ENCODE measurements at regions not wholly inside any gene's neighbourhood (a gene's known extent, or its start where the extent isn't known, plus 50 kb on each side); places are given as distances from the start of the nearest gene placed in this dataset.

GRCh38 chr12:115811045-115811444 is 466.4 kb downstream of the MED13L start:
- H2AFZ ChIP-seq (ENCODE audit: low read length), result no peak overlapping the region
- 90% methylated on average over 4 of the region's 4 CpGs; no CpG with 5 or more reads in 1 of the 2 experiments for WGBS, 2 experiments (ENCODE audit: extremely low coverage in 1 of 2, insufficient coverage in 1 of 2, insufficient read length in 1 of 2, insufficient replicate concordance in 2 of 2, low coverage in 1 of 2, low lambda C conversion rate in 2 of 2, missing lambda C conversion rate in 1 of 2)
- CTCF ChIA-PET (ENCODE audit: partially characterized antibody), result interaction anchor here (0.9 to 1.0 kb wide), 2 partner anchors 10 to 28 kb away, joined by 3 read pairs; no protein-coding TSS in a partner anchor
- no peaks in the 10 kb centered on the region for H3K79me1 ChIP-seq (ENCODE audit: low read depth, low read length)
- no peak overlapping the region for H3K4me2 ChIP-seq (ENCODE audit: insufficient read depth in 1 of 2, low read depth in 2 of 2, low read length in 2 of 2)
- no peaks in the 10 kb centered on the region for H4K20me1 ChIP-seq (replicated peaks in 1 of 2; ENCODE audit: control insufficient read depth in 1 of 2, insufficient read depth in 2 of 2, low read length in 2 of 2)
- H3K79me2 ChIP-seq (ENCODE audit: control insufficient read depth in 1 of 2, insufficient read depth in 2 of 2, low read length in 2 of 2), result no peaks in the 10 kb centered on the region
- H3K9ac ChIP-seq (replicated peaks in 1 of 4; ENCODE audit: extremely low read depth in 1 of 4, low read depth in 3 of 4, low read length in 3 of 4), result no peak overlapping the region
- H3K36me3 ChIP-seq (ENCODE audit: control insufficient read depth in 2 of 4, insufficient read depth in 4 of 4, low read length in 3 of 4), result no peaks in the 10 kb centered on the region
- no peak overlapping the region for H3K27ac ChIP-seq (ENCODE audit: low read depth, low read length)
- H4K8ac ChIP-seq (ENCODE audit: extremely low read depth, insufficient read depth, low read length), result no peak overlapping the region
- H2BK12ac ChIP-seq (ENCODE audit: low read depth, low read length), result no peak overlapping the region
- H3K18ac ChIP-seq (ENCODE audit: extremely low read depth, low read length), result no peak overlapping the region
- POLR2A ChIA-PET (ENCODE audit: partially characterized antibody), result no interaction called here
- no peaks in the 10 kb centered on the region for H3K4me1 ChIP-seq (replicated peaks in 1 of 4; ENCODE audit: control insufficient read depth in 3 of 4, insufficient read depth in 4 of 4, low read length in 3 of 4)
- H3K9me3 ChIP-seq (ENCODE audit: insufficient read depth in 2 of 2, low read depth in 1 of 2, low read length in 1 of 2), result 0 out of 4 replicates have a peak, but pooled peaks cover 0 to 5% of the 10 kb centered on the region in 2 experiments
- no peak for FAIRE-seq
- H2BK5ac ChIP-seq (ENCODE audit: low read depth, low read length), result no peak overlapping the region
- H3K23ac ChIP-seq (ENCODE audit: insufficient read length), result no peak overlapping the region
- H3K56ac ChIP-seq (replicated peaks; ENCODE audit: insufficient read length, low read depth, low read length), result no peak overlapping the region
- no peak overlapping the region for H3K4ac ChIP-seq (replicated peaks; ENCODE audit: insufficient read length, low read depth, low read length)
- H3K23me2 ChIP-seq (ENCODE audit: low read depth, low read length), result no peaks in the 10 kb centered on the region
- no peak overlapping the region for H4K5ac ChIP-seq (ENCODE audit: insufficient read length, low read depth, low read length)
- no peak overlapping the region for H2BK15ac ChIP-seq (ENCODE audit: low read length)
- H2BK20ac ChIP-seq (ENCODE audit: low read length), result no peak overlapping the region
- no peak overlapping the region for H4K91ac ChIP-seq (replicated peaks; ENCODE audit: insufficient read length, low read length)
- H3K14ac ChIP-seq (ENCODE audit: insufficient read length), result no peak overlapping the region
- H2BK120ac ChIP-seq (replicated peaks; ENCODE audit: low read depth, low read length), result no peak overlapping the region
- no peak overlapping the region for H2AK5ac ChIP-seq (ENCODE audit: low read depth, low read length)
- no peak overlapping the region for H3K4me3 ChIP-seq (ENCODE audit: extremely low read depth in 1 of 4, insufficient read depth in 2 of 4, low read depth in 3 of 4, low read length in 4 of 4)
- DNase-seq (ENCODE audit: low read depth in 1 of 2, low spot score in 2 of 2), result no peak
- H3K27me3 ChIP-seq (replicated peaks in 1 of 4; ENCODE audit: control insufficient read depth in 3 of 4, extremely low read depth in 1 of 4, insufficient read depth in 3 of 4, low read length in 3 of 4), result no peaks in the 10 kb centered on the region
- TF ChIP-seq SUZ12 (IDR thresholded peaks at IDR 0.05; ENCODE audit: low read length), result no peak
- TF ChIP-seq CHD2 (IDR thresholded peaks at IDR 0.05; ENCODE audit: low read length), result no peak
- no peak for TF ChIP-seq CTCF (IDR thresholded peaks at IDR 0.05; ENCODE audit: control extremely low read depth in 1 of 3, insufficient read depth in 1 of 3, low read depth in 1 of 3, low read length in 3 of 3)
- TF ChIP-seq CREB1 (IDR thresholded peaks at IDR 0.05), result no peak
- TF ChIP-seq MAFK (IDR thresholded peaks at IDR 0.05; ENCODE audit: low read depth, low read length), result no peak
- TF ChIP-seq MAX (IDR thresholded peaks at IDR 0.05), result no peak
- no peak for TF ChIP-seq NRF1 (IDR thresholded peaks at IDR 0.05; ENCODE audit: low read depth, low read length)
- no peak for TF ChIP-seq JUN (IDR thresholded peaks at IDR 0.05; ENCODE audit: low read depth, low read length)
- TF ChIP-seq USF2 (IDR thresholded peaks at IDR 0.05; ENCODE audit: low read length), result no peak
- TF ChIP-seq NANOG (IDR thresholded peaks at IDR 0.05; ENCODE audit: insufficient read depth, low read depth, low read length, poor library complexity, severe bottlenecking), result no peak
- no peak for TF ChIP-seq SIX5 (IDR thresholded peaks at IDR 0.05; ENCODE audit: low read depth, low read length)
- no peak for TF ChIP-seq BRCA1 (IDR thresholded peaks at IDR 0.05; ENCODE audit: low read depth, low read length)

Measured in H1 (cell line).